PC-3 (cell line): ENCODE measurements at regions not wholly inside any gene's neighbourhood (a gene's known extent, or its start where the extent isn't known, plus 50 kb on each side); places are given as distances from the start of the nearest gene placed in this dataset.
A peak's percentile ranks its signal among the peaks of the same experiment; 100 is the strongest.

Experiments
- ATAC-seq: fragments of 200-7000 bp; cut with Tn5 transposase; 2 replicates; pipeline ENCODE4 v1.9.1; 2020; ENCODE audit warnings: mild to moderate bottlenecking, moderate library complexity
- BruUV-seq: library from RNA; stranded (reverse); fragments of 400-500 nt; replicated peaks from 2 replicates; lab custom pipeline; 2021; lab: Mats Ljungman, UMichigan
- CTCF ChIA-PET: fragments of 300-600 bp; sonication (Branson Sonifier 250); formaldehyde crosslinking; loops from one replicate; lab custom pipeline; 2022; ENCODE audit warnings: antibody characterized with exemption; lab: Charles Lee
- POLR2A ChIA-PET: fragments of 300-600 bp; sonication (Branson Sonifier 250); formaldehyde crosslinking; loops from one replicate; lab custom pipeline; 2022; ENCODE audit warnings: antibody characterized with exemption; ENCODE audit not compliant: unreplicated experiment; lab: Charles Lee
- DNase-seq: peaks from one replicate; pipeline ENCODE4 v3.0.0-alpha.2; 2015
- H2AFZ ChIP-seq: fragments of 300-600 bp; sonication (generic); 2 replicates; pipeline ENCODE4 v1.6.0; 2016; ENCODE audit warnings: antibody characterized with exemption, low read length
- H3F3A ChIP-seq: fragments of 300-600 bp; sonication (generic); one replicate; pipeline ENCODE4 v1.6.0; 2017; ENCODE audit warnings: antibody characterized with exemption, low read length, control low read depth, mild to moderate bottlenecking; ENCODE audit not compliant: unreplicated experiment
- H3K27ac ChIP-seq: fragments of 300-600 bp; sonication (generic); 2 replicates; pipeline ENCODE4 v1.5.1; 2016; ENCODE audit warnings: mild to moderate bottlenecking, low read length
- H3K27me3 ChIP-seq: fragments of 300-600 bp; sonication (generic); 2 replicates; pipeline ENCODE4 v1.6.1; 2016; ENCODE audit warnings: low read length, mixed read lengths
- H3K36me3 ChIP-seq: fragments of 300-600 bp; sonication (generic); 2 replicates; pipeline ENCODE4 v1.6.1; 2016; ENCODE audit warnings: low read depth, mixed run types, low read length, mixed read lengths
- H3K4me1 ChIP-seq: fragments of 300-600 bp; sonication (generic); 2 replicates; pipeline ENCODE4 v1.5.1; 2016; ENCODE audit warnings: low read length; ENCODE audit not compliant: insufficient read depth
- H3K4me2 ChIP-seq: fragments of 300-600 bp; sonication (generic); 2 replicates; pipeline ENCODE4 v1.6.0; 2016; ENCODE audit warnings: low read length
- H3K4me3 ChIP-seq: fragments of 300-600 bp; sonication (generic); 2 replicates; pipeline ENCODE4 v1.5.1; 2016; ENCODE audit warnings: mild to moderate bottlenecking, low read length, mixed read lengths
- H3K79me2 ChIP-seq: fragments of 300-600 bp; sonication (generic); 2 replicates; pipeline ENCODE4 v1.6.1; 2017; ENCODE audit warnings: low read length, mixed read lengths
- H3K9ac ChIP-seq: fragments of 300-600 bp; sonication (generic); 2 replicates; pipeline ENCODE4 v1.6.0; 2016; ENCODE audit warnings: mild to moderate bottlenecking, low read length
- H3K9me2 ChIP-seq: fragments of 300-600 bp; sonication (generic); replicated peaks from 2 replicates; pipeline ENCODE4 v1.6.1; 2016; ENCODE audit warnings: mixed run types, low read length, mixed read lengths
- H3K9me3 ChIP-seq: fragments of 300-600 bp; sonication (generic); 2 replicates; pipeline ENCODE4 v1.6.1; 2016; ENCODE audit warnings: low read length, mixed read lengths
- H4K20me1 ChIP-seq: fragments of 300-600 bp; sonication (generic); 2 replicates; pipeline ENCODE4 v1.6.1; 2016; ENCODE audit warnings: low read length, mixed read lengths
- EZH2 ChIP-seq: fragments of 300-600 bp; sonication (generic); IDR thresholded peaks from one replicate; pipeline ENCODE4 v1.6.1; 2017; ENCODE audit warnings: antibody characterized with exemption, mild to moderate bottlenecking, low read length; ENCODE audit not compliant: unreplicated experiment
- EZH2phosphoT487 ChIP-seq: fragments of 300-600 bp; sonication (generic); IDR thresholded peaks from 2 replicates; pipeline ENCODE4 v1.6.1; 2018; ENCODE audit warnings: mild to moderate bottlenecking, antibody characterized with exemption, low read length, borderline replicate concordance
- intact Hi-C: fragments of 100-400 bp; cut with micrococcal nuclease; formaldehyde crosslinking; loops from 2 replicates; pipeline ENCODE4 v1.9.0; 2023
- TF ChIP-seq, protein P1 (sequence below): fragments of 300-600 bp; sonication (generic); conservative IDR thresholded peaks from 2 replicates; pipeline ENCODE4 v1.5.1; 2017; ENCODE audit warnings: antibody characterized with exemption, low read depth, mild to moderate bottlenecking, low read length

DNA sequence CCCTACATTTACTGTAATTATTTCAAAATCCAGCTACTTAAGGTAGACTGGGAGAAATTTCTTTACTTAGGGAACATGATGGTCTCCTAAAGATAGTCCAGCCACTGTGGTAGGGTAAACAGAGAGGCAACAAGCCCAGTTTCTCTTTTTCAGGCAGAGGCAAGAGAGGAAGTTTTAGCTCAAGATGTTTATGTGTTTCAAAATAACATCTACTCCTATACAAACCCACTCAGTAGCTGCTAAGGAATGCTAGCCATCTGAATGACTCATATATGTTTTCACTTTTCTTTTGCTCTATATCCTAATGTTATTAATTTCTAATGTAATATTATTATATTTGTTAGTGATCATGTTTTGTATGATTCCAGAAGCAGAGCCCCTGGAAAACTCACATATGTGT, 856.6 kb downstream of the PLA2G4A start:
- intact Hi-C loops, result no loop called here
- Histone ChIP-seq H3K27me3 (no peaks in the 10 kb centered on the region), H3K9me3 (no peaks in the 10 kb centered on the region), H4K20me1 (no peaks in the 10 kb centered on the region), H3K4me2 (no peak overlapping the region), H3K36me3 (no peaks in the 10 kb centered on the region), H3K79me2 (no peaks in the 10 kb centered on the region), H3K9me2 (no peaks in the 10 kb centered on the region), H3K9ac (no peak overlapping the region), H3K27ac (no peak overlapping the region), H3K4me1 (peaks cover 25% of the 10 kb centered on the region), H3K4me3 (no peak overlapping the region), H3F3A (no peaks in the 10 kb centered on the region), H2AFZ (no peak overlapping the region)
- no peak for TF ChIP-seq EZH2phosphoT487
- no peak for TF ChIP-seq EZH2
- TF ChIP-seq, protein P1, sequence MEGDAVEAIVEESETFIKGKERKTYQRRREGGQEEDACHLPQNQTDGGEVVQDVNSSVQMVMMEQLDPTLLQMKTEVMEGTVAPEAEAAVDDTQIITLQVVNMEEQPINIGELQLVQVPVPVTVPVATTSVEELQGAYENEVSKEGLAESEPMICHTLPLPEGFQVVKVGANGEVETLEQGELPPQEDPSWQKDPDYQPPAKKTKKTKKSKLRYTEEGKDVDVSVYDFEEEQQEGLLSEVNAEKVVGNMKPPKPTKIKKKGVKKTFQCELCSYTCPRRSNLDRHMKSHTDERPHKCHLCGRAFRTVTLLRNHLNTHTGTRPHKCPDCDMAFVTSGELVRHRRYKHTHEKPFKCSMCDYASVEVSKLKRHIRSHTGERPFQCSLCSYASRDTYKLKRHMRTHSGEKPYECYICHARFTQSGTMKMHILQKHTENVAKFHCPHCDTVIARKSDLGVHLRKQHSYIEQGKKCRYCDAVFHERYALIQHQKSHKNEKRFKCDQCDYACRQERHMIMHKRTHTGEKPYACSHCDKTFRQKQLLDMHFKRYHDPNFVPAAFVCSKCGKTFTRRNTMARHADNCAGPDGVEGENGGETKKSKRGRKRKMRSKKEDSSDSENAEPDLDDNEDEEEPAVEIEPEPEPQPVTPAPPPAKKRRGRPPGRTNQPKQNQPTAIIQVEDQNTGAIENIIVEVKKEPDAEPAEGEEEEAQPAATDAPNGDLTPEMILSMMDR, result no peak
- BruUV-seq, result no TSS peak
- ChIA-PET POLR2A (no interaction called here), CTCF (no interaction called here)
- ATAC-seq (peak; percentile 55), DNase-seq (peak; percentile 42)

DNA sequence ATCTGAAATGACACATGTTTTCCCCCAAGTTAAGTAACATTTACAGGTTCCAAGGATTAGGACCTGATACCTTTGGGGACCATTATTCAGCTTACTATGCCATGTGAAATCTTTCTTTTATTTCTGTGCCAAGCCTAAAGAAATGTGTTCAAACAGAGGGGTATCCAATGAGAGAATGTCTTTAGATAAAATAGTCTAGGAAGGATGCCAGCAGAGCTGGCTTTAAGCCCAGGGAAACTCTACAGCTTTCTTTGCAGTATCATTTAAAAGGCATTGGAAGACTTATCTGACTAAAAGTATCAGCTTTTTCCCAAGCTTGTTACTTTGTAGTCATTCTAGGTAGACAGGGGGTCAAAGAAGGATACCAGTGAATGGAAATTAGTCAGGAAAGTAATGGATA, 860.4 kb downstream of the PLA2G4A start:
- intact Hi-C loops, result no loop called here
- ChIA-PET CTCF (no interaction called here), POLR2A (no interaction called here)
- H3K36me3 ChIP-seq, result no peaks in the 10 kb centered on the region
- H3K79me2 ChIP-seq, result no peaks in the 10 kb centered on the region
- no peaks in the 10 kb centered on the region for H3K9me2 ChIP-seq
- ATAC-seq (peak; percentile 4; the same call in 1 of the 2 replicates), DNase-seq (peak; percentile 76)
- H3K4me2 ChIP-seq, result no peak overlapping the region
- H3K27me3 ChIP-seq, result no peaks in the 10 kb centered on the region
- TF ChIP-seq, protein P1, result no peak
- TF ChIP-seq EZH2, result no peak
- TF ChIP-seq EZH2phosphoT487, result no peak
- peak overlapping the region; percentile 40 for H3K27ac ChIP-seq
- H3K9me3 ChIP-seq, result no peaks in the 10 kb centered on the region
- no peaks in the 10 kb centered on the region for H3F3A ChIP-seq
- no peaks in the 10 kb centered on the region for H4K20me1 ChIP-seq
- no peak overlapping the region for H3K4me3 ChIP-seq
- H3K4me1 ChIP-seq, result peaks cover 52% of the 10 kb centered on the region
- H3K9ac ChIP-seq, result no peak overlapping the region
- no peak overlapping the region for H2AFZ ChIP-seq
- no TSS peak for BruUV-seq

DNA sequence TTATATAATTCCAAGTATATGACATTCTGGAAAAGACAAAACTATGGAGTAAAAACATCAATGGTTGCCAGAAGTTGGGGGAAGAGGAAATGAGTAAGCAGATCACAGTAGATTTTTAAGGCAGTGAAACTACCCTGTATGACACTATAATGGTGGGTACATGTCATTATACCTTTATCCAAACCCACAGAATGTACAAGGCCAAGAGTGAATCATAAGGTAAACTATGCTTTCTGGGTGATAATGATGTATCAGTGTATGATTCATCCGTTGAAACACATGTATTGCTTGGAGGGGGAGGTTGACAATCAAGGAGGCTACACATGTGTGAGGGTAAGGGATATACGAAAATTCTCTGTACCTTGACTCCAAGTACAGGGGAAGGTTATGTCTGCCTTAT, 862.7 kb downstream of the PLA2G4A start:
- BruUV-seq, result no TSS peak
- Histone ChIP-seq H3K27ac (peak overlapping the region; percentile 72), H2AFZ (no peak overlapping the region), H3K9ac (no peak overlapping the region), H3K4me1 (peaks cover 49% of the 10 kb centered on the region), H3K4me3 (no peak overlapping the region), H3K27me3 (no peaks in the 10 kb centered on the region), H3K79me2 (no peaks in the 10 kb centered on the region), H3K4me2 (peak overlapping the region; percentile 66), H3F3A (no peaks in the 10 kb centered on the region), H3K9me3 (no peaks in the 10 kb centered on the region), H3K9me2 (no peaks in the 10 kb centered on the region), H3K36me3 (no peaks in the 10 kb centered on the region), H4K20me1 (no peaks in the 10 kb centered on the region)
- TF ChIP-seq, protein P1, result no peak
- TF ChIP-seq EZH2 (no peak), EZH2phosphoT487 (no peak)
- ATAC-seq (peak; percentile 87), DNase-seq (peak; percentile 88)
- ChIA-PET POLR2A (no interaction called here), CTCF (no interaction called here)
- intact Hi-C loops, result loop anchor here (2.0 to 10.0 kb wide), 3 partner anchors 37 to 214 kb away; no protein-coding TSS in a partner anchor
